ENCODE measurements at regions not wholly inside any gene's neighbourhood (a gene's known extent, or its start where the extent isn't known, plus 50 kb on each side); places are given as distances from the start of the nearest gene placed in this dataset.

DNA sequence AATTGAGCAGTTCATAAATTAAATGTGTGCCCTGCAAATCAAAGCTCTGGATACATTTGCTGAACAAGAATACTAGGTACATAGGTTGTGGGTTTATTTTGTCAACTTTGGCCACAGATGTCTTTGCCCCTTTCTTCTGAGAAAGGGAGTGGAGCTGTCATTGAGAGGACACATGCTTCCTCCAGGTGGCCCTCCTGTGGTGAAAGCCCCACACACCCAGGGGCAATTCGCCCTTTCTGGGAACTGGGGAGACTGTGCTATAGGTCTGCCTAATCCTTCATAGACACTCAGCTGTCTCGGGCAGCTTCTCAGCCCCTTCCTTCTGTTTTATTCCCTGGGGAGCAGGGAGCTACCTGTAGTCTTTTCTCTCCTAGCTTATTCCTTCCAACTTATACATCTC lies 605.7 kb upstream of the DPP6 start:
- TF ChIP-seq, protein P1, sequence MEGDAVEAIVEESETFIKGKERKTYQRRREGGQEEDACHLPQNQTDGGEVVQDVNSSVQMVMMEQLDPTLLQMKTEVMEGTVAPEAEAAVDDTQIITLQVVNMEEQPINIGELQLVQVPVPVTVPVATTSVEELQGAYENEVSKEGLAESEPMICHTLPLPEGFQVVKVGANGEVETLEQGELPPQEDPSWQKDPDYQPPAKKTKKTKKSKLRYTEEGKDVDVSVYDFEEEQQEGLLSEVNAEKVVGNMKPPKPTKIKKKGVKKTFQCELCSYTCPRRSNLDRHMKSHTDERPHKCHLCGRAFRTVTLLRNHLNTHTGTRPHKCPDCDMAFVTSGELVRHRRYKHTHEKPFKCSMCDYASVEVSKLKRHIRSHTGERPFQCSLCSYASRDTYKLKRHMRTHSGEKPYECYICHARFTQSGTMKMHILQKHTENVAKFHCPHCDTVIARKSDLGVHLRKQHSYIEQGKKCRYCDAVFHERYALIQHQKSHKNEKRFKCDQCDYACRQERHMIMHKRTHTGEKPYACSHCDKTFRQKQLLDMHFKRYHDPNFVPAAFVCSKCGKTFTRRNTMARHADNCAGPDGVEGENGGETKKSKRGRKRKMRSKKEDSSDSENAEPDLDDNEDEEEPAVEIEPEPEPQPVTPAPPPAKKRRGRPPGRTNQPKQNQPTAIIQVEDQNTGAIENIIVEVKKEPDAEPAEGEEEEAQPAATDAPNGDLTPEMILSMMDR (IDR thresholded peaks at IDR 0.05) = no peak
- no peak for TF ChIP-seq POLR2A (IDR thresholded peaks at IDR 0.05)
- TF ChIP-seq POLR2AphosphoS5 (IDR thresholded peaks at IDR 0.05) = no peak

Measured in prostate gland (tissue), 2 donors.